HepG2 (cell line): ENCODE measurements at regions not wholly inside any gene's neighbourhood (a gene's known extent, or its start where the extent isn't known, plus 50 kb on each side); places are given as distances from the start of the nearest gene placed in this dataset.

ENCODE experiments used
- FOXO1 ChIP-seq: sonication (generic); formaldehyde crosslinking; IDR thresholded peaks from 2 replicates; pipeline ENCODE4 v1.4.0; 2020; ENCODE audit warnings: missing genetic modification reagents
- HNRNPK ChIP-seq: fragments of 200-400 bp; formaldehyde crosslinking; IDR thresholded peaks from 2 replicates; pipeline ENCODE4 v1.6.1; 2018; ENCODE audit warnings: low read length, low read depth, moderate library complexity, mild to moderate bottlenecking; ENCODE audit not compliant: poor library complexity, severe bottlenecking
- KDM3A ChIP-seq: IDR thresholded peaks from 2 replicates; pipeline ENCODE4 v1.6.1; 2018; ENCODE audit warnings: low read depth, missing compliant biosample characterization
- MBD4 ChIP-seq: IDR thresholded peaks from 2 replicates; pipeline ENCODE4 v1.6.1; 2012; ENCODE audit warnings: low read length, inconsistent platforms, borderline replicate concordance
- NFIC ChIP-seq: IDR thresholded peaks from 2 replicates; pipeline ENCODE4 v1.6.1; 2012; ENCODE audit warnings: mild to moderate bottlenecking, low read length, inconsistent platforms
- PRPF4 ChIP-seq: fragments of 200-400 bp; formaldehyde crosslinking; IDR thresholded peaks from 2 replicates; pipeline ENCODE4 v1.6.1; 2016; ENCODE audit warnings: low read length, low read depth; ENCODE audit not compliant: poor library complexity, severe bottlenecking
- SP1 ChIP-seq, 2 experiments: fragments of 450-650 bp in 1 of 2; sonication (generic) in 1 of 2; formaldehyde crosslinking in 1 of 2; IDR thresholded peaks; 2 replicates each; pipeline versions ENCODE4 v1.4.0 to v1.6.1; 2016 to 2020; ENCODE audit warnings: missing genetic modification reagents in 1 of 2
- TAF1 ChIP-seq: sonication (generic); formaldehyde crosslinking; IDR thresholded peaks from 2 replicates; pipeline ENCODE4 v1.4.0; 2020; ENCODE audit warnings: missing genetic modification reagents
- ZBTB40 ChIP-seq, 2 experiments: fragments of 450-650 bp in 1 of 2; sonication (generic) in 1 of 2; formaldehyde crosslinking in 1 of 2; IDR thresholded peaks; 2 replicates each; pipeline versions ENCODE4 v1.6.1 to v1.8.0; 2016 to 2022; ENCODE audit warnings: antibody characterized with exemption in 1 of 2, mild to moderate bottlenecking in 1 of 2, missing genetic modification reagents in 1 of 2
- ZFP36 ChIP-seq: fragments of 150-350 bp; IDR thresholded peaks from 2 replicates; pipeline ENCODE4 v1.6.1; 2018; ENCODE audit warnings: borderline replicate concordance, low read length, low read depth; ENCODE audit not compliant: partially characterized antibody
- ZNF224 ChIP-seq: sonication (generic); formaldehyde crosslinking; IDR thresholded peaks from 2 replicates; pipeline ENCODE4 v1.5.0; 2020; ENCODE audit warnings: mild to moderate bottlenecking, missing genetic modification reagents
- ZNF350 ChIP-seq: sonication (generic); formaldehyde crosslinking; IDR thresholded peaks from 2 replicates; pipeline ENCODE4 v1.4.0; 2020; ENCODE audit warnings: mild to moderate bottlenecking, low read depth, missing genetic modification reagents, borderline replicate concordance
- ZNF646 ChIP-seq: sonication (generic); formaldehyde crosslinking; IDR thresholded peaks from 2 replicates; pipeline ENCODE4 v1.9.0; 2021; ENCODE audit warnings: mild to moderate bottlenecking, missing genetic modification reagents
- ZNF703 ChIP-seq: sonication (generic); formaldehyde crosslinking; IDR thresholded peaks from 2 replicates; pipeline ENCODE4 v1.5.1; 2020; ENCODE audit warnings: missing genetic modification reagents, mild to moderate bottlenecking, moderate library complexity, borderline replicate concordance

GRCh38 chr2:106034325-106034724 lies 159.8 kb downstream of the UXS1 start (continued):
- TF ChIP-seq ZNF646 (CRISPR knock-in tag) (no peak), ZNF224 (CRISPR knock-in tag) (0 out of 2 replicates have a peak, but pooled peaks have one; percentile 40), ZNF350 (CRISPR knock-in tag) (peak; percentile 55; the same call in 1 of the 2 replicates), TAF1 (CRISPR knock-in tag) (no peak), FOXO1 (CRISPR knock-in tag) (peak; percentile 42; the same call in 1 of the 2 replicates), NFIC (peak; percentile 61; the same call in 1 of the 2 replicates), KDM3A (CRISPR knock-in tag) (peak; percentile 46; the same call in 1 of the 2 replicates), MBD4 (peak; percentile 62; the same call in 1 of the 2 replicates), ZNF703 (CRISPR knock-in tag) (no peak), SP1 (IDR thresholded peaks at IDR 0.05) (no peak), SP1 (CRISPR knock-in tag; IDR thresholded peaks at IDR 0.05) (no peak), HNRNPK (no peak), PRPF4 (no peak), ZBTB40 (IDR thresholded peaks at IDR 0.05) (no peak), ZBTB40 (CRISPR knock-in tag; IDR thresholded peaks at IDR 0.05) (peak; percentile 38; the same call in 1 of the 2 replicates), ZFP36 (no peak)
